GM18498 (cell line): ENCODE measurements at regions not wholly inside any gene's neighbourhood (a gene's known extent, or its start where the extent isn't known, plus 50 kb on each side); places are given as distances from the start of the nearest gene placed in this dataset.
"Not testable (repeated sequence)": the region's sequence is repeated elsewhere in the genome, so short reads cannot be mapped to it uniquely, and the experiment has no call there.

Source experiments
- ATAC-seq: cut with Tn5 transposase; IDR thresholded peaks from one replicate; pipeline ENCODE4 v1.9.1; 2021; ENCODE audit warnings: mild to moderate bottlenecking, moderate library complexity; ENCODE audit not compliant: unreplicated experiment

- ATAC-seq: no peak
These were observed 184.9 kb downstream of the TM9SF2 start for GRCh38 chr13:99686157-99686572.

- ATAC-seq: no peak
These were observed 180.4 kb downstream of the TM9SF2 start for GRCh38 chr13:99681695-99682094.

- no peak for ATAC-seq
These were observed 176.1 kb downstream of the TM9SF2 start for GRCh38 chr13:99677116-99677951.

- ATAC-seq: no peak
These were observed 170.5 kb downstream of the TM9SF2 start for GRCh38 chr13:99671746-99672145.

GRCh38 chr13:99669096-99669495 lies 167.8 kb downstream of the TM9SF2 start:
- not testable (repeated sequence) for ATAC-seq

- no peak for ATAC-seq
These were observed 165.0 kb downstream of the TM9SF2 start for GRCh38 chr13:99666146-99666805.

GRCh38 chr13:99665711-99666110 lies 164.4 kb downstream of the TM9SF2 start:
- ATAC-seq: no peak

- no peak for ATAC-seq
These were observed 162.6 kb downstream of the TM9SF2 start for GRCh38 chr13:99663908-99664307.

GRCh38 chr13:99663185-99663825 lies 162.0 kb downstream of the TM9SF2 start:
- ATAC-seq: no peak

GRCh38 chr13:99662678-99663077 lies 161.4 kb downstream of the TM9SF2 start:
- no peak for ATAC-seq

- no peak for ATAC-seq
These were observed 160.5 kb downstream of the TM9SF2 start for GRCh38 chr13:99661791-99662190.

GRCh38 chr13:99659866-99660554 lies 158.7 kb downstream of the TM9SF2 start:
- ATAC-seq: no peak

GRCh38 chr13:99659226-99659625 lies 158.0 kb downstream of the TM9SF2 start:
- ATAC-seq: no peak

- peak; percentile 53 for ATAC-seq
These were observed 157.2 kb downstream of the TM9SF2 start for GRCh38 chr13:99658261-99658991.

- peak; percentile 31 for ATAC-seq
These were observed 156.6 kb downstream of the TM9SF2 start for GRCh38 chr13:99657848-99658260.

- no peak for ATAC-seq
These were observed 155.6 kb downstream of the TM9SF2 start for GRCh38 chr13:99656844-99657381.

- ATAC-seq: peak; percentile 63
These were observed 154.9 kb downstream of the TM9SF2 start for GRCh38 chr13:99656092-99656745.

- ATAC-seq: no peak
These were observed 154.2 kb downstream of the TM9SF2 start for GRCh38 chr13:99655351-99656091.

- no peak for ATAC-seq
These were observed 152.8 kb downstream of the TM9SF2 start for GRCh38 chr13:99654076-99654475.
